Naive B cell (primary cell): ENCODE measurements at regions not wholly inside any gene's neighbourhood (a gene's known extent, or its start where the extent isn't known, plus 50 kb on each side); places are given as distances from the start of the nearest gene placed in this dataset.
"Not testable (repeated sequence)": the region's sequence is repeated elsewhere in the genome, so short reads cannot be mapped to it uniquely, and the experiment has no call there.

Source experiments
- ATAC-seq, 2 donors: fragments of 150-1000 bp; cut with Tn5 transposase; 2 replicates each; pipeline ENCODE4 v1.10.0; 2021; ENCODE audit warnings: low read depth in 2 of 2, mild to moderate bottlenecking in 2 of 2, moderate library complexity in 2 of 2
- DNase-seq: peaks from one replicate; pipeline ENCODE4 v3.0.0; 2022
- H3K27ac Mint-ChIP-seq, 6 donors: one replicate each; pipeline ENCODE4 v1.8.0; 2020 to 2022; ENCODE audit warnings: mild to moderate bottlenecking in 6 of 6, mixed read lengths in 6 of 6, moderate library complexity in 5 of 6, inconsistent platforms in 2 of 6
- H3K27me3 Mint-ChIP-seq, 3 donors: one replicate each; pipeline ENCODE4 v1.8.0; 2021 to 2022; ENCODE audit warnings: mixed read lengths in 3 of 3, mild to moderate bottlenecking in 1 of 3
- H3K36me3 Mint-ChIP-seq, 2 donors: one replicate each; pipeline ENCODE4 v1.8.0; 2020 to 2022; ENCODE audit warnings: mixed read lengths in 2 of 2, inconsistent platforms in 1 of 2, mild to moderate bottlenecking in 1 of 2
- H3K4me1 Mint-ChIP-seq, 3 donors: one replicate each; pipeline ENCODE4 v1.8.0; 2020 to 2022; ENCODE audit warnings: mixed read lengths in 3 of 3, inconsistent platforms in 1 of 3, mild to moderate bottlenecking in 1 of 3, moderate library complexity in 1 of 3
- H3K4me3 Mint-ChIP-seq, 8 donors: one replicate each; pipeline ENCODE4 v1.8.0; 2020 to 2022; ENCODE audit warnings: mild to moderate bottlenecking in 8 of 8, mixed read lengths in 8 of 8, moderate library complexity in 8 of 8, inconsistent platforms in 2 of 8
- H3K9me3 Mint-ChIP-seq, 7 donors: one replicate each; pipeline ENCODE4 v1.8.0; 2020 to 2022; ENCODE audit warnings: mixed read lengths in 7 of 7, mild to moderate bottlenecking in 5 of 7, inconsistent platforms in 2 of 7, moderate library complexity in 1 of 7

DNA sequence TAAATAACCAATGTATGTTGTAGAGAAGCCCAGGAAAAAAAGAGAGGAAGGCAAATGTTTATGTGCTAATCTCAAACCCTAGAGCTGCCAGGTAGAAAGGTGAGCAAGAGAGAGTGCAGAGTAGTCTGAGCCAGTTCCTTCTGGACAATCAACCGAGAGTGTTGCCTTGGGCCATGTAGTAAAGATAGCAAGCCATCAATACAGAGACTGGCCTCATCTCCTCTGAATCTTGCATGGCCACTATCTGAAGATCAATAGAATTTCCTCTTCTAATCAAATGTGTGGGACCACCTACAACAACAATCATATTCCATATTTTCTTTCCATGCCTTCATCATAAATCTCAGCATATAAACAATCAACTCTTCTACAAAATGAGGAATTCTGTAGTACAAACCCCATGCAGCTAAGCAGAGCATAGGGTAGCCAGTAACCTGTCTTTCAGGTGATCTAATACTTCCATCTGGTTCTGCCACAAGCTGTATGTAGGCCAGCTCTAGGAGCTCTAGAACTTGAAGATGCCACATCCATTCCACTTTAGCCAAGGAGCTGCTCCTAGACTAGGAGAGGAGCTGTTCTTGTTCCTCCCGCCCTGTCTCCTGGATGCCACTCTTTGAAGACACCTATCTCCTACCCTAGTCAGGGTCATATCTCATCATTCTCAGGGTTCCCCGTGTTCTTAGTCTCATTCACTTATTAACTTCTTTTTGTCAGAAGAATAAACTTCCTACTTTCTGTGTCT lies 75.8 kb upstream of the SLC38A4 start:
- Mint-ChIP-seq H3K4me3 (no peak overlapping the region), H3K9me3 (no peaks in the 10 kb centered on the region), H3K36me3 (no peaks in the 10 kb centered on the region), H3K27ac (no peak overlapping the region), H3K27me3 (peaks cover 6 to 22% (median 12%) of the 10 kb centered on the region in 3 donors), H3K4me1 (peaks cover 0 to 5% (median 0%) of the 10 kb centered on the region in 3 donors)
- DNase-seq, result no peak
- ATAC-seq, result no peak

DNA sequence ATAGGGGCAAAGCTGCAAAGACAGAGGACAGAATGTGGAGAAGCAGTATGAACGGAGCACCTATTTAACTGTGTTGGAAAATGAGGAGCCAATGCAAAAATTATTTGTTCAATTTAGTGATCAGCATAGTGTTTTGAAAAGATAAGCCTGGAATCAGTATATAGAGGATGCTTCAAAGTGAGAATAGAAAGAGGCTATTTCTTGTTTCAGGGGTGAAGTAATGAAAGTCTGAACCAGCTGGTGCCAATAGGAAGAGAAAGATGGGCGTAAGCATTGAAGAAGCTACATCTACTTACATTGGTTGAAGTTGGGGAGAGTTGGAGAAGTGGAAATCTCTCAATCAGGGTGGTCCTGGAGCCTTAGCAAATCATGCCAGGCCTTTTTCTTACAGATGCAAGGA lies 77.3 kb upstream of the SLC38A4 start:
- no peak for ATAC-seq
- peaks cover 6 to 22% (median 12%) of the 10 kb centered on the region in 3 donors for H3K27me3 Mint-ChIP-seq
- no peaks in the 10 kb centered on the region for H3K9me3 Mint-ChIP-seq
- no peaks in the 10 kb centered on the region for H3K36me3 Mint-ChIP-seq
- DNase-seq, result no peak
- H3K4me3 Mint-ChIP-seq, result no peak overlapping the region
- H3K4me1 Mint-ChIP-seq, result peaks cover 0 to 5% (median 0%) of the 10 kb centered on the region in 3 donors
- no peak overlapping the region for H3K27ac Mint-ChIP-seq

DNA sequence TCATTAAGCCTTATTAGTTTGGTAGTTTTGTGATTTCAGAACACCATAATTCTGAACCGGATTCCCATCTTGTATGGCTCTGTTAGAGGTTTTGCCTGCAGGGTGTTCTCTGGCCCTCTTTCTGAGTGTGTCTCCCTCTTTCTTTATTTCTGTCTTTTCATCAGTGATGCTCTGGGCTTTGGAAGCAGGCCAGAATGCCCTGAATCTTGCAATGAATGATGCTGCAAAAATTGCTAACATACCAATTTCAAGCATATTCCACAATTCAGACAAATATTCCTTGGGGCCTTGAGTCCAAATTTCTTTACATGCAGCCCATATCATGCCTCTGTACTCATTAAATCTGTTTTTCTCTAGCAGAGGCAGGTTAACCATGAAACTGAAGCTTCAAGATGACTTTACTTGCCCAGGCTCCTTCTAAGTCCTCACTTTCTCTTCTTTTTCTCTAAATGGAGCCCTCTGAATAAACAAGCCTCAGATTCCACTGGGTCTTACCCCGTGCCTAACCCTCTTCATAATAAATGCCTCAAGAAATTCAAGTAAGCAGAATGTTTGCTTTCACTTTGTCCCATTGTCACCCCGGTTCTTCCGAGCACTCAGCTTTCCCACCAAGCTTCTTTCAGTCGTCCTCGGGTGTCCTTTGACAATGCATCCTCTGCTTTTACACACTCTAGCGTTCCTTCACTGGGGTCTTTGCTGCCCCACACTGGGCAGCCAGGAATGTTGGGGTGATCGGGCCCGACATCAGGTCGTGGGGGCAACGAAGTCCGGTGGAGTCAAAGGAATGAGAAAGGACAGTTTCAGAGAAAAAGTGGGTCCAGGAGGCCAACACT lies 78.8 kb upstream of the SLC38A4 start:
- H3K4me3 Mint-ChIP-seq, result no peak overlapping the region
- H3K27ac Mint-ChIP-seq, result peak overlapping the region in 1 of 6 donors; percentile 11
- peaks cover 0 to 5% (median 0%) of the 10 kb centered on the region in 3 donors for H3K4me1 Mint-ChIP-seq
- peaks cover 0 to 4% of the 10 kb centered on the region in 2 donors for H3K36me3 Mint-ChIP-seq
- peaks cover under 1 to 12% (median 3%) of the 10 kb centered on the region in 7 donors for H3K9me3 Mint-ChIP-seq
- ATAC-seq (no peak), DNase-seq (no peak)
- H3K27me3 Mint-ChIP-seq, result peaks cover 6 to 22% (median 15%) of the 10 kb centered on the region in 3 donors

DNA sequence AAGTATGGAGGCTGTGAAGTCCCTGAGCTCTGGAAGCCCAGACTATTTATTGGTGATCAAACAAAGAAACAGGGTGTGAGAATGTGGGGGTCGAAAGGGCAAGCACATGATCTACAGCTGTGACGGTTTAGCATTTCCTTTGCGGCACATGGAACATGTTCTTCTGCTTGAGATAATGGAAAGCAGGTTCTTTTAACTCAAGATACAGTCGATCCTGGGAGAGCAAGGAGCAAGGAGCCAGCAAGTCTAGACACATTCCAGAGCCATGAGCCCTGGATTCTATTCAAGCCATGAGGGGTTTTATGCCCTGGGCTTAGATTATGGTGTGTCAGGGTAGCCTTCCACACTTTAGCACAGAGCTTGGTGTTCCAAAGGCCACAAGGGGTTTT lies 79.4 kb upstream of the SLC38A4 start:
- not testable (repeated sequence) for H3K4me3 Mint-ChIP-seq, DNase-seq, H3K27ac Mint-ChIP-seq, ATAC-seq, H3K4me1 Mint-ChIP-seq
- Mint-ChIP-seq H3K27me3 (peaks cover 6 to 22% (median 21%) of the 10 kb centered on the region in 3 donors), H3K36me3 (peaks cover 0 to 10% of the 10 kb centered on the region in 2 donors), H3K9me3 (peaks cover 6 to 19% (median 8%) of the 10 kb centered on the region in 7 donors)

DNA sequence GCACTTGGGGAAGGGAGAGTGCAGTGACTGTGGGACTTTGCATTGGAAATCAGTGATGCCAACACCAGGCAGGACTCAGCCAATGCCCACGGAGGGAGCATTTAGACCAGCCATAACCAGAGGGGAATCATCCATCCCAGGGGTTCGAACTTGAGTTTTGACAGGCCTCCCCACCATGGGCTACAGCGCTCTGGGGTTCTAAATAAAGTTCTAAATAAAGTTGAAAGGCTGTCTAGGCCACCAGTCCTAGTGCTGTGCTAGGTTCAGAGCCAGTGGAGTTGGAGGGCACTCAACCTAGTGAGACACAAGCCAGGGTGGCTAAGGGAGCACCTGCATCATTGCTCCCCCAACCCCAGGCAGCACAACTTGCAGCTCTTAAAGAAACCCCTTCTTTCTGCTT lies 82.0 kb upstream of the SLC38A4 start:
- Mint-ChIP-seq H3K27ac (no peak overlapping the region), H3K4me1 (no peaks in the 10 kb centered on the region), H3K4me3 (no peak overlapping the region), H3K9me3 (peaks cover 14 to 43% (median 16%) of the 10 kb centered on the region in 7 donors), H3K36me3 (peaks cover 0 to 21% of the 10 kb centered on the region in 2 donors), H3K27me3 (peaks cover 19 to 34% (median 26%) of the 10 kb centered on the region in 3 donors)
- DNase-seq (no peak), ATAC-seq (no peak)

DNA sequence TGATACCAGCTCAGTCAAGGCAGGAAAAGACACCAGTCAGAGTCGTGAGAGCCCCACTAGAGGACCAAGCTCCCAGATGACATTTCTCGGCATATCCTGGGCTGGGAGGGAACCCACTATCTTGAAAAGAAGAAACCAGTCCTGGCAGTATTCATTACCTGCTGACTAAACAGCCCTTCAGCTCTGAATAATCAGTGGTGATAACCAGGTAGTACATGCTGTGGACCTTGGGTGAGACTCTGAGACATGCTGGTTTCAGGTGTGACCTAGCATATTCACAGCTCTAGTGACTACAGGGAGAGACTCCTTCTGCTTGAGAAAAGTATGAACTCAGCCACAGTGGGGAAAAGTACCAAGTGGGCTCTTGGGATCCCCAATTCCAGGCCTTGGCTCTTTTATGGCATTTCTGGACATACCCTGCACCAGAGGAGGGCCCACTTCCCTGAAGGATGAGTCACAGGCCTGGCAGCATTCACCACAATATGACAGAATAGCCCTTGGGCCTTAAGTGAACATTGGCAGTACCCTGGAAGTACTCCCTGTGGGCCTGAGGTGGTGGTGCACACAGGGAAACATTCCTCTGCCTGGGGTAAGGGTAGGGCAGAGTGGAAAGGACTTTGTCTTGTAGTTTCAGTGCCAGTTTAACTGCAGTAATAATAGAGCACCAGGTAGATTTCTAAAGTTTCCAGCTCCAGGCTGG lies 82.6 kb upstream of the SLC38A4 start:
- peaks cover 14 to 46% (median 16%) of the 10 kb centered on the region in 7 donors for H3K9me3 Mint-ChIP-seq
- H3K4me1 Mint-ChIP-seq, result no peaks in the 10 kb centered on the region
- peaks cover 0 to 21% of the 10 kb centered on the region in 2 donors for H3K36me3 Mint-ChIP-seq
- no peak overlapping the region for H3K4me3 Mint-ChIP-seq
- ATAC-seq, result no peak
- DNase-seq, result no peak
- H3K27ac Mint-ChIP-seq, result no peak overlapping the region
- peaks cover 13 to 34% (median 26%) of the 10 kb centered on the region in 3 donors for H3K27me3 Mint-ChIP-seq

DNA sequence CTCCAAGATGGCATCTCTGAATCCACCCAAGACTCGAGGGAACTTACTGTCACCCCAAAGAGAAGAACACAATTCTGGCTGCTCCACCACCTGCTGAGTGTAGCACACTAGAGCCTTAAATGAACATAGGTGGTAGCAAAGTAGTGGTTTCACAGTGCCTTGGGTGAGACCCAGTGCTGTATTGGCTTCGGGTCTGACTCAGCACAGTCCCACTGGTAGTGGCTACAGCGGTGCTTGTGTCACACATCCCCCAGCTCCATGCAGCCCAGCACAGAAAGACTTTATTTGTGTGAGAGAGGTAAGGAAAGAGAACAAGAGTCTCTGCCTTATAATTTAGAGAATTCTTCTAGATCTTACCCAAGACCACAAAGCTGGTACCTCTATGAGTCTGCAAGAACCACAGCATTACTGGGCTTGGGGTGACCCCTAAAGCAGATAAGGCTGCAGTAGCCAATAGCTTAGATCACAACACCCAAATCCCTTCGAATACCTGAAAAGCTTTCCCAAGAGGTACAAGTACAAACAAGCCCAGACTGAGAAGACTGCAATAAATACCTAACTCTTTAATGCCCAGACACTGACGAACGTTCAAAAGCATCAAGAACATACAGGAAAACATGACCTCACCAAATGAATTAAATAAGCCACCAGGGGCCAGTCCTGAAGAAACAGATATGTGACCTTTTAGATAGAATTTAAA lies 83.3 kb upstream of the SLC38A4 start:
- peaks cover 0 to 21% of the 10 kb centered on the region in 2 donors for H3K36me3 Mint-ChIP-seq
- peaks cover 14 to 46% (median 16%) of the 10 kb centered on the region in 7 donors for H3K9me3 Mint-ChIP-seq
- H3K4me3 Mint-ChIP-seq, result no peak overlapping the region
- H3K4me1 Mint-ChIP-seq, result no peaks in the 10 kb centered on the region
- H3K27me3 Mint-ChIP-seq, result peaks cover 7 to 34% (median 26%) of the 10 kb centered on the region in 3 donors
- ATAC-seq (no peak), DNase-seq (no peak)
- H3K27ac Mint-ChIP-seq, result no peak overlapping the region

DNA sequence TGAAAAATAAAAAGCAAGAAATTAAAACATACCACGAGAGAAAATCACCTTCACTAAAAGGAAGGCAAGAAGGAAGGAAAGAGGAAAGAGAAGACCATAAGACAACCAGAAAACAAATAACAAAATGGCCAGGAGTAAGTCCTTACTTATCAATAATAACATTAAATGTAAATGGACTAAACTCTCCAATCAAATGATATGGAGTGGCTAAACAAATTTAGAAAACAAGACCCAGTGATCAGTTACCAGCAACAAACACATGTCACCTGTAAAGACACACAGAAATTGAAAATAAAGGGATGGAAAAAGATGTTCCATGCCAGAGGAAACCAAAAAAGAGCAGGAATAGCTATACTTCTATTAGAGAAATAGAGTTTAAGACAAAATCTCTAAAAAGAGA lies 85.0 kb upstream of the SLC38A4 start:
- ATAC-seq, result no peak
- peaks cover 14 to 46% (median 16%) of the 10 kb centered on the region in 7 donors for H3K9me3 Mint-ChIP-seq
- DNase-seq, result no peak
- no peaks in the 10 kb centered on the region for H3K4me1 Mint-ChIP-seq
- peak overlapping the region in 1 of 6 donors; percentile 53 for H3K27ac Mint-ChIP-seq
- peaks cover 0 to 21% of the 10 kb centered on the region in 2 donors for H3K36me3 Mint-ChIP-seq
- H3K27me3 Mint-ChIP-seq, result peaks cover 0 to 22% (median 20%) of the 10 kb centered on the region in 3 donors
- no peak overlapping the region for H3K4me3 Mint-ChIP-seq

DNA sequence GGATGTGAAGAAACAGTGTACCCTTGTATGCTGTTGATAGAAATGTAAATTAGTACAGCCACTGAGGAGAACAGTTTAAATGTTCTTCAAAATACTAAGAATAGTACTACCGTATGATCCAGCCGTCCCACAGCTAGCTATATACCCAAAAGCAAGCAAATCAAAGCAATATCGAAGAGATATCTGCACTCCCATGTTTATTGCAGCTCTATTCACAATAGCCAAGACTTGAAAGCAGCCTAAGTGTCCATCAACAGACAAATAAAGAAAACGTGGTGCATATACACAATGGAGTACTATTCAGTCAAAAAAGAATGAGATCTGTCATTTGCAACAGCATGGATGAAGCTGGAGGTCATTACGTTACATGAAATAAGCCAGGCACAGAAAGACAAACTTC lies 88.5 kb upstream of the SLC38A4 start:
- no peak overlapping the region for H3K4me3 Mint-ChIP-seq
- ATAC-seq (no peak), DNase-seq (no peak)
- peaks cover 3 to 22% (median 20%) of the 10 kb centered on the region in 3 donors for H3K27me3 Mint-ChIP-seq
- no peaks in the 10 kb centered on the region for H3K4me1 Mint-ChIP-seq
- no peak overlapping the region for H3K27ac Mint-ChIP-seq
- peaks cover 10 to 37% (median 16%) of the 10 kb centered on the region in 7 donors for H3K9me3 Mint-ChIP-seq
- peaks cover 0 to 20% of the 10 kb centered on the region in 2 donors for H3K36me3 Mint-ChIP-seq

DNA sequence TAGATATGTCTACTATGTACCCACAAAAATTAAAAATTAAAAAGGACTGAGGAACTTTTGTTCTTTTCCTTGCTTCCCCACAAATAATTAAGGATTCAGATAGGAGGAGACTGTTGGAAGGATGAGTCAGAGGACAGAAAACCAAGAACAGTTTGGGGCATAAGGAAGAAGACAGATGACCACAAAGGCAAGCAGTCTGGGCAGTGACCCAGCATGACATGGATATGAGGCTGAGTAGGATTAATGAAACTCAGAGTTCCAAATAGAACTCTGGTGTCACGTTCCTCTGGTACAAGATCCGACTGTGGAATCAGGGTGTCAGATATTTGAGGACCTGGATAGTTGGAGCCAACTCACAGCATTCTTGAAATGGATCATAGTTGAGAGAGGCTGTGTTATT lies 89.3 kb upstream of the SLC38A4 start:
- H3K27me3 Mint-ChIP-seq, result peaks cover 3 to 20% (median 14%) of the 10 kb centered on the region in 3 donors
- H3K36me3 Mint-ChIP-seq, result peaks cover 0 to 12% of the 10 kb centered on the region in 2 donors
- no peak overlapping the region for H3K27ac Mint-ChIP-seq
- H3K9me3 Mint-ChIP-seq, result peaks cover 5 to 29% (median 11%) of the 10 kb centered on the region in 7 donors
- no peak overlapping the region for H3K4me3 Mint-ChIP-seq
- peaks cover 0 to 4% (median 3%) of the 10 kb centered on the region in 3 donors for H3K4me1 Mint-ChIP-seq
- DNase-seq (no peak), ATAC-seq (no peak)

DNA sequence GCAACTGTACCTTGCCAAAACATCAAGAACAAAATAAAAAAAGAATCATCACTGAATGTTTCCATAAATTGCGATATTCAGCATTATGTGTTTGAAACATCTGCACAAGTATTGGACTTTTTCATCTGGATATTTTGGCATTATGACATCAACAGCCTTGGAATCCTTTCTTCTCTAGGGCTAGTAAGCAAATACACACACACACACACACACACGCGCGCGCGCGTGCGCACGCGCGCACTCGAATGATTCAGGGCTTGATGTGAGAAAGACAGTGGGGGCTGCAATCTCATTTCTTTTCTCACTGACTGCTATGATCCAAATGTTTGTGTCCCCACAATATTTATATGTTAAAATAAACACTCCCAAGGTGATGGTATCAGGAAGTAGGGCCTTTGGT lies 90.0 kb upstream of the SLC38A4 start:
- Mint-ChIP-seq H3K4me1 (peaks cover 4 to 9% (median 7%) of the 10 kb centered on the region in 3 donors), H3K4me3 (no peak overlapping the region), H3K27me3 (peaks cover 3 to 15% (median 7%) of the 10 kb centered on the region in 3 donors), H3K9me3 (peaks cover 2 to 22% (median 5%) of the 10 kb centered on the region in 7 donors), H3K27ac (no peak overlapping the region), H3K36me3 (peaks cover 0 to 5% of the 10 kb centered on the region in 2 donors)
- DNase-seq (no peak), ATAC-seq (no peak)

DNA sequence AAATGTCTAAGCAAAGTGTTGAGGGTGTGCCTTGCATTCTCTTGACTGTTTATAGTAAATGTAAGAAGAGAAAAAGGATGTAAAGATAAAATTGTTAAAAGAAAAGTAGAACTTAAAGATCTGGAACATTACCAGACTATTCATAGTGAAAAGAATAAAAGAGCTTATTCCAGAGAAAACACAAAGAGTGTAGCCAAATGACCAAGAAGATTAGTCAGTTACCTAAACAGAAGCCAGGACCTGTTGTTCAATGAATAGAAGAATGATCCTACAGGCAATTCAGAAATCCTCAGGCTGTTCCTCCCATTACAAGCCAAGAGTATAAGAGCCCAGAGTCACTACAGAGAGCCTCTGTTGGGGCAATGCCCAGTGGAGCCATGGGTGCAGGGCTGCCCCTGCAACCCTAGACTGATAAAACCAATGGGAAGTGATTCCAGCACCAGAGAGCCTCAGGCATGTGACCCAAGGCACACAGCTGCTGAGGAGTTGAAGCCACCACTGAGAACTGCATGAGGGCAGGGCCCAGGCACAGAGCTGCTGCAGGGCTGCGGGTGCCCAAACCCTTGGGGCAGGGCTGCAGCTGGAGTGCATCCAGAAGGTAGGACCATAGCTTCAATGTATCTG lies 91.1 kb upstream of the SLC38A4 start:
- Mint-ChIP-seq H3K27ac (peak overlapping the region in 1 of 6 donors; percentile 50), H3K9me3 (peaks cover 0 to 12% (median 2%) of the 10 kb centered on the region in 7 donors), H3K27me3 (peaks cover 0 to 7% (median 3%) of the 10 kb centered on the region in 3 donors)

More for the DNA sequence above, 91.1 kb upstream of the SLC38A4 start:
- H3K36me3 Mint-ChIP-seq, result no peaks in the 10 kb centered on the region
- H3K4me1 Mint-ChIP-seq, result peaks cover 6 to 13% (median 8%) of the 10 kb centered on the region in 3 donors
- ATAC-seq, result no peak
- no peak overlapping the region for H3K4me3 Mint-ChIP-seq
- DNase-seq, result no peak
